OCI-LY3 (cell line): ENCODE measurements at regions not wholly inside any gene's neighbourhood (a gene's known extent, or its start where the extent isn't known, plus 50 kb on each side); places are given as distances from the start of the nearest gene placed in this dataset.

ENCODE experiments used
- CTCF ChIP-seq: fragments of 200-600, 300-600 bp; sonication (generic); IDR thresholded peaks from 2 replicates; pipeline ENCODE4 v1.5.1; 2014; ENCODE audit warnings: antibody characterized with exemption, low read length, low read depth
- EZH2phosphoT487 ChIP-seq: fragments of 200-600 bp; shearing (Covaris generic); IDR thresholded peaks from 2 replicates; pipeline ENCODE4 v1.6.1; 2018; ENCODE audit warnings: antibody characterized with exemption, mixed run types, low read depth

DNA sequence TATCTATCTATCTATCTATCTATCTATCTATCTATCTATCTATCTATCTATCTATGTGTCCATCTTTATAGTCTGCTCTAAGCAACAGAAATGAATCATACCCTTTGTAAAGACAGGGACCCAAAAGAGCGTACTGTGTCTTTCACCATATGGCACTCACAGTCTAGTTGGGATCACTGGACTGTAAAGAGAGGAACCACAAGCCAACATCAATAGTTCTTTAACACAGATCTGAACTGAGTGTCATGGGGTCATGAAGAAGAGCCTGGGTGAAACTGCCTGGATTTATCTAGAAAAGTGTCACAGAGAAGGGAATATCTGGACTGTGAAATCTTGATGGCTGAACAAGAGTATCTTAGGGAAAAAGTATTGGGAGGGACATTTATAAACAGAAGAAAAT, 619.1 kb upstream of the SOX9 start:
- TF ChIP-seq CTCF, result no peak
- TF ChIP-seq EZH2phosphoT487, result no peak
